Neural cell (in vitro differentiated cells): ENCODE measurements at regions not wholly inside any gene's neighbourhood (a gene's known extent, or its start where the extent isn't known, plus 50 kb on each side); places are given as distances from the start of the nearest gene placed in this dataset.

Experiments
- EP300 ChIP-seq: fragments of 450-650 bp; conservative IDR thresholded peaks from 2 replicates; pipeline ENCODE4 v1.6.1; 2014; ENCODE audit warnings: antibody characterized with exemption, mild to moderate bottlenecking, moderate library complexity; ENCODE audit not compliant: poor library complexity, severe bottlenecking
- POLR2AphosphoS5 ChIP-seq: IDR thresholded peaks from 2 replicates; pipeline ENCODE4 v1.6.1; 2012
- RAD21 ChIP-seq: fragments of 450-650 bp; conservative IDR thresholded peaks from 2 replicates; pipeline ENCODE4 v1.6.1; 2014; ENCODE audit warnings: antibody characterized with exemption, mild to moderate bottlenecking, moderate library complexity
- TF ChIP-seq, protein P1 (sequence below): fragments of 450-650 bp; IDR thresholded peaks from 2 replicates; pipeline ENCODE4 v1.5.1; 2014; ENCODE audit warnings: antibody characterized with exemption, mild to moderate bottlenecking, moderate library complexity; ENCODE audit not compliant: poor library complexity, severe bottlenecking
- TF ChIP-seq, protein P2 (sequence below): IDR thresholded peaks from 2 replicates; pipeline ENCODE4 v1.6.1; 2012; ENCODE audit warnings: borderline replicate concordance

DNA sequence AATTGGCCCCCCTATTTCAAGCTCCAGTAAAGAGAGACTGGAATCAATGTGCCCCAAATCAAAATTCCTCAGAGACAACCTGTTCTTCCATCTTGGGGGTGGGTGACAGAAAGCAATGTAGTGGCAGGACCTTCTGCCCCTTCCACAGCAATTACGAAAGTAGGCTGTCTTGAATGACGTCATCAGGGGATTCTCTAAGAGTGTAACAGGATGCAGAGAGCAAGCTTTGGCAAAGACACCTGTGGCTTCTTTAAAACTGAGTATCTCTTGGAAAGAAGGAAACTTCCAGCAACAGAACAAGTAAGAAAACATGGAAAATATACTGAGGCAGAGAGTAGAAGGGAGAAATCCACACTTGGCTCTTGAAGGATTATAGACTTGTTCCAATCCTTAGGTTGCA is 247.6 kb upstream of the PDE4D start:
- TF ChIP-seq, protein P1, sequence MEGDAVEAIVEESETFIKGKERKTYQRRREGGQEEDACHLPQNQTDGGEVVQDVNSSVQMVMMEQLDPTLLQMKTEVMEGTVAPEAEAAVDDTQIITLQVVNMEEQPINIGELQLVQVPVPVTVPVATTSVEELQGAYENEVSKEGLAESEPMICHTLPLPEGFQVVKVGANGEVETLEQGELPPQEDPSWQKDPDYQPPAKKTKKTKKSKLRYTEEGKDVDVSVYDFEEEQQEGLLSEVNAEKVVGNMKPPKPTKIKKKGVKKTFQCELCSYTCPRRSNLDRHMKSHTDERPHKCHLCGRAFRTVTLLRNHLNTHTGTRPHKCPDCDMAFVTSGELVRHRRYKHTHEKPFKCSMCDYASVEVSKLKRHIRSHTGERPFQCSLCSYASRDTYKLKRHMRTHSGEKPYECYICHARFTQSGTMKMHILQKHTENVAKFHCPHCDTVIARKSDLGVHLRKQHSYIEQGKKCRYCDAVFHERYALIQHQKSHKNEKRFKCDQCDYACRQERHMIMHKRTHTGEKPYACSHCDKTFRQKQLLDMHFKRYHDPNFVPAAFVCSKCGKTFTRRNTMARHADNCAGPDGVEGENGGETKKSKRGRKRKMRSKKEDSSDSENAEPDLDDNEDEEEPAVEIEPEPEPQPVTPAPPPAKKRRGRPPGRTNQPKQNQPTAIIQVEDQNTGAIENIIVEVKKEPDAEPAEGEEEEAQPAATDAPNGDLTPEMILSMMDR: no peak
- TF ChIP-seq POLR2AphosphoS5 (no peak), RAD21 (no peak), EP300 (no peak)
- TF ChIP-seq, protein P2, sequence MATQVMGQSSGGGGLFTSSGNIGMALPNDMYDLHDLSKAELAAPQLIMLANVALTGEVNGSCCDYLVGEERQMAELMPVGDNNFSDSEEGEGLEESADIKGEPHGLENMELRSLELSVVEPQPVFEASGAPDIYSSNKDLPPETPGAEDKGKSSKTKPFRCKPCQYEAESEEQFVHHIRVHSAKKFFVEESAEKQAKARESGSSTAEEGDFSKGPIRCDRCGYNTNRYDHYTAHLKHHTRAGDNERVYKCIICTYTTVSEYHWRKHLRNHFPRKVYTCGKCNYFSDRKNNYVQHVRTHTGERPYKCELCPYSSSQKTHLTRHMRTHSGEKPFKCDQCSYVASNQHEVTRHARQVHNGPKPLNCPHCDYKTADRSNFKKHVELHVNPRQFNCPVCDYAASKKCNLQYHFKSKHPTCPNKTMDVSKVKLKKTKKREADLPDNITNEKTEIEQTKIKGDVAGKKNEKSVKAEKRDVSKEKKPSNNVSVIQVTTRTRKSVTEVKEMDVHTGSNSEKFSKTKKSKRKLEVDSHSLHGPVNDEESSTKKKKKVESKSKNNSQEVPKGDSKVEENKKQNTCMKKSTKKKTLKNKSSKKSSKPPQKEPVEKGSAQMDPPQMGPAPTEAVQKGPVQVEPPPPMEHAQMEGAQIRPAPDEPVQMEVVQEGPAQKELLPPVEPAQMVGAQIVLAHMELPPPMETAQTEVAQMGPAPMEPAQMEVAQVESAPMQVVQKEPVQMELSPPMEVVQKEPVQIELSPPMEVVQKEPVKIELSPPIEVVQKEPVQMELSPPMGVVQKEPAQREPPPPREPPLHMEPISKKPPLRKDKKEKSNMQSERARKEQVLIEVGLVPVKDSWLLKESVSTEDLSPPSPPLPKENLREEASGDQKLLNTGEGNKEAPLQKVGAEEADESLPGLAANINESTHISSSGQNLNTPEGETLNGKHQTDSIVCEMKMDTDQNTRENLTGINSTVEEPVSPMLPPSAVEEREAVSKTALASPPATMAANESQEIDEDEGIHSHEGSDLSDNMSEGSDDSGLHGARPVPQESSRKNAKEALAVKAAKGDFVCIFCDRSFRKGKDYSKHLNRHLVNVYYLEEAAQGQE: no peak
